ENCODE measurements at regions not wholly inside any gene's neighbourhood (a gene's known extent, or its start where the extent isn't known, plus 50 kb on each side); places are given as distances from the start of the nearest gene placed in this dataset.

GRCh38 chr3:127404221-127405009 is 116.6 kb upstream of the PRR20G start:
- Histone ChIP-seq H3K36me3 (ENCODE audit: insufficient read depth, low read length) (no peaks in the 10 kb centered on the region), H3K79me2 (ENCODE audit: insufficient read depth, low read length) (no peaks in the 10 kb centered on the region), H4K20me1 (ENCODE audit: insufficient read depth, low read length) (no peaks in the 10 kb centered on the region), H3K9ac (ENCODE audit: low read length) (no peak overlapping the region), H2AFZ (ENCODE audit: low read depth, low read length) (no peak overlapping the region), H3K27me3 (ENCODE audit: insufficient read depth, low read length) (no peaks in the 10 kb centered on the region), H3K4me1 (ENCODE audit: insufficient read depth, low read length) (no peaks in the 10 kb centered on the region), H3K27ac (ENCODE audit: low read depth, low read length) (no peak overlapping the region), H3K9me3 (ENCODE audit: insufficient read depth, low read depth, low read length) (no peaks in the 10 kb centered on the region), H3K4me2 (ENCODE audit: low read length) (no peak overlapping the region), H3K4me3 (ENCODE audit: insufficient read depth, low read depth, low read length) (no peak overlapping the region)
- no peak for FAIRE-seq
- H3K27me3 Mint-ChIP-seq (ENCODE audit: low read depth, unreplicated experiment), result peaks cover 19% of the 10 kb centered on the region
- peaks cover 6% of the 10 kb centered on the region for H3K4me1 Mint-ChIP-seq (ENCODE audit: low read depth, unreplicated experiment)
- no peak overlapping the region for H3K27ac Mint-ChIP-seq (ENCODE audit: unreplicated experiment)
- H3K36me3 Mint-ChIP-seq (ENCODE audit: low read depth, unreplicated experiment), result no peaks in the 10 kb centered on the region
- DNase-seq (ENCODE audit: low read depth), result no peak
- no peak overlapping the region for H3K4me3 Mint-ChIP-seq (ENCODE audit: unreplicated experiment)
- TF ChIP-seq CTCF (IDR thresholded peaks at IDR 0.05; ENCODE audit: insufficient read depth, low read depth, low read length) (no peak), EZH2 (IDR thresholded peaks at IDR 0.05; ENCODE audit: insufficient read depth, low read length) (no peak)
- peaks cover 1% of the 10 kb centered on the region for H3K9me3 Mint-ChIP-seq (ENCODE audit: unreplicated experiment)

- Mint-ChIP-seq H3K27me3 (ENCODE audit: low read depth, unreplicated experiment) (peaks cover 15% of the 10 kb centered on the region), H3K36me3 (ENCODE audit: low read depth, unreplicated experiment) (no peaks in the 10 kb centered on the region), H3K4me1 (ENCODE audit: low read depth, unreplicated experiment) (peaks cover 6% of the 10 kb centered on the region), H3K27ac (ENCODE audit: unreplicated experiment) (no peak overlapping the region), H3K9me3 (ENCODE audit: unreplicated experiment) (peaks cover 1% of the 10 kb centered on the region), H3K4me3 (ENCODE audit: unreplicated experiment) (no peak overlapping the region)
- Histone ChIP-seq H3K27ac (ENCODE audit: low read depth, low read length) (no peak overlapping the region), H3K4me2 (ENCODE audit: low read length) (no peak overlapping the region), H3K36me3 (ENCODE audit: insufficient read depth, low read length) (no peaks in the 10 kb centered on the region), H3K9me3 (ENCODE audit: insufficient read depth, low read depth, low read length) (no peaks in the 10 kb centered on the region), H4K20me1 (ENCODE audit: insufficient read depth, low read length) (no peaks in the 10 kb centered on the region), H3K4me3 (ENCODE audit: insufficient read depth, low read depth, low read length) (no peak overlapping the region), H3K4me1 (ENCODE audit: insufficient read depth, low read length) (no peaks in the 10 kb centered on the region), H3K27me3 (ENCODE audit: insufficient read depth, low read length) (no peaks in the 10 kb centered on the region), H3K9ac (ENCODE audit: low read length) (no peak overlapping the region), H3K79me2 (ENCODE audit: insufficient read depth, low read length) (no peaks in the 10 kb centered on the region), H2AFZ (ENCODE audit: low read depth, low read length) (no peak overlapping the region)
- no peak for TF ChIP-seq EZH2 (IDR thresholded peaks at IDR 0.05; ENCODE audit: insufficient read depth, low read length)
- no peak for TF ChIP-seq CTCF (IDR thresholded peaks at IDR 0.05; ENCODE audit: insufficient read depth, low read depth, low read length)
- DNase-seq (ENCODE audit: low read depth), result no peak
- no peak for FAIRE-seq
Measured at GRCh38 chr3:127403795-127404194, 115.9 kb upstream of the PRR20G start.

- Histone ChIP-seq H3K4me3 (ENCODE audit: insufficient read depth, low read depth, low read length) (no peak overlapping the region), H3K4me2 (ENCODE audit: low read length) (no peak overlapping the region), H4K20me1 (ENCODE audit: insufficient read depth, low read length) (no peaks in the 10 kb centered on the region), H2AFZ (ENCODE audit: low read depth, low read length) (no peak overlapping the region), H3K27me3 (ENCODE audit: insufficient read depth, low read length) (no peaks in the 10 kb centered on the region), H3K27ac (ENCODE audit: low read depth, low read length) (no peak overlapping the region), H3K4me1 (ENCODE audit: insufficient read depth, low read length) (no peaks in the 10 kb centered on the region), H3K36me3 (ENCODE audit: insufficient read depth, low read length) (no peaks in the 10 kb centered on the region), H3K9ac (ENCODE audit: low read length) (no peak overlapping the region), H3K79me2 (ENCODE audit: insufficient read depth, low read length) (no peaks in the 10 kb centered on the region), H3K9me3 (ENCODE audit: insufficient read depth, low read depth, low read length) (no peaks in the 10 kb centered on the region)
- FAIRE-seq, result no peak
- Mint-ChIP-seq H3K27ac (ENCODE audit: unreplicated experiment) (no peak overlapping the region), H3K36me3 (ENCODE audit: low read depth, unreplicated experiment) (no peaks in the 10 kb centered on the region), H3K4me1 (ENCODE audit: low read depth, unreplicated experiment) (peaks cover 8% of the 10 kb centered on the region), H3K27me3 (ENCODE audit: low read depth, unreplicated experiment) (peaks cover 4% of the 10 kb centered on the region), H3K4me3 (ENCODE audit: unreplicated experiment) (no peak overlapping the region), H3K9me3 (ENCODE audit: unreplicated experiment) (peaks cover 3% of the 10 kb centered on the region)
- no peak for DNase-seq (ENCODE audit: low read depth)
- TF ChIP-seq CTCF (IDR thresholded peaks at IDR 0.05; ENCODE audit: insufficient read depth, low read depth, low read length), result no peak
- no peak for TF ChIP-seq EZH2 (IDR thresholded peaks at IDR 0.05; ENCODE audit: insufficient read depth, low read length)
Measured at GRCh38 chr3:127399154-127399553, 111.3 kb upstream of the PRR20G start.
